Kidney (tissue), 13 donors: ENCODE measurements at regions not wholly inside any gene's neighbourhood (a gene's known extent, or its start where the extent isn't known, plus 50 kb on each side); places are given as distances from the start of the nearest gene placed in this dataset.

Experiments
- DNase-seq, 5 donors: peaks; one replicate each; pipeline ENCODE4 v3.0.0-alpha.2; 2013 to 2020
- FAIRE-seq: peaks from 2 replicates; lab custom pipeline; 2012; peaks lifted over from hg19 to GRCh38; lab: Jason Lieb, UNC
- H3K27ac ChIP-seq, 2 donors: one replicate each; pipeline ENCODE4 v1.7.0; 2013; ENCODE audit warnings: low read depth in 2 of 2, low read length in 2 of 2, inconsistent platforms in 1 of 2
- H3K27me3 ChIP-seq: one replicate; pipeline ENCODE4 v1.7.1; 2013; ENCODE audit warnings: low read length, inconsistent platforms; ENCODE audit not compliant: control insufficient read depth, insufficient read depth
- H3K36me3 ChIP-seq, 3 donors: one replicate each; pipeline versions ENCODE4 v1.7.0 to v1.7.1; 2013; ENCODE audit warnings: low read length in 3 of 3, control low read depth in 1 of 3, inconsistent platforms in 1 of 3; ENCODE audit not compliant: insufficient read depth in 3 of 3, control insufficient read depth in 2 of 3
- H3K4me1 ChIP-seq, 3 donors: one replicate each; pipeline versions ENCODE4 v1.7.0 to v1.7.1; 2013; ENCODE audit warnings: low read length in 3 of 3, inconsistent platforms in 1 of 3, low read depth in 1 of 3; ENCODE audit not compliant: control insufficient read depth in 2 of 3, insufficient read depth in 2 of 3
- H3K4me3 ChIP-seq, 3 donors: one replicate each; pipeline versions ENCODE4 v1.7.0 to v1.8.1; 2013; ENCODE audit warnings: low read length in 3 of 3, control low read depth in 1 of 3, inconsistent platforms in 1 of 3
- H3K9ac ChIP-seq, 3 donors: one replicate each; pipeline versions ENCODE4 v1.7.0 to v1.7.1; 2013; ENCODE audit warnings: low read length in 3 of 3, control low read depth in 1 of 3, inconsistent platforms in 1 of 3
- H3K9me3 ChIP-seq, 3 donors: one replicate each; pipeline versions ENCODE4 v1.7.0 to v1.7.1; 2013; ENCODE audit warnings: low read length in 3 of 3, control low read depth in 1 of 3, inconsistent platforms in 1 of 3; ENCODE audit not compliant: control insufficient read depth in 2 of 3, insufficient read depth in 1 of 3
- intact Hi-C: fragments of 100-400 bp; cut with DNase I; formaldehyde crosslinking; loops from one replicate; pipeline ENCODE4 v1.11.1; 2022
- TF ChIP-seq, protein P1 (sequence below): IDR thresholded peaks from 3 replicates; pipeline ENCODE4 v1.5.1; 2012; ENCODE audit warnings: mild to moderate bottlenecking, moderate library complexity, borderline replicate concordance; ENCODE audit not compliant: insufficient read depth; ENCODE audit errors: extremely low read depth
- donor health status: control.
- donor health status: control.
- donor health status: control.
- donor health status: control.
- donor health status: control.
- donor health status: DM: yes; HTN: yes; CAD: no.
- donor health status: Normal renal cell carcinoma (clear cell type).

- H3K9me3 ChIP-seq, result no peaks in the 10 kb centered on the region
- H3K4me1 ChIP-seq, result no peaks in the 10 kb centered on the region
- TF ChIP-seq, protein P1, sequence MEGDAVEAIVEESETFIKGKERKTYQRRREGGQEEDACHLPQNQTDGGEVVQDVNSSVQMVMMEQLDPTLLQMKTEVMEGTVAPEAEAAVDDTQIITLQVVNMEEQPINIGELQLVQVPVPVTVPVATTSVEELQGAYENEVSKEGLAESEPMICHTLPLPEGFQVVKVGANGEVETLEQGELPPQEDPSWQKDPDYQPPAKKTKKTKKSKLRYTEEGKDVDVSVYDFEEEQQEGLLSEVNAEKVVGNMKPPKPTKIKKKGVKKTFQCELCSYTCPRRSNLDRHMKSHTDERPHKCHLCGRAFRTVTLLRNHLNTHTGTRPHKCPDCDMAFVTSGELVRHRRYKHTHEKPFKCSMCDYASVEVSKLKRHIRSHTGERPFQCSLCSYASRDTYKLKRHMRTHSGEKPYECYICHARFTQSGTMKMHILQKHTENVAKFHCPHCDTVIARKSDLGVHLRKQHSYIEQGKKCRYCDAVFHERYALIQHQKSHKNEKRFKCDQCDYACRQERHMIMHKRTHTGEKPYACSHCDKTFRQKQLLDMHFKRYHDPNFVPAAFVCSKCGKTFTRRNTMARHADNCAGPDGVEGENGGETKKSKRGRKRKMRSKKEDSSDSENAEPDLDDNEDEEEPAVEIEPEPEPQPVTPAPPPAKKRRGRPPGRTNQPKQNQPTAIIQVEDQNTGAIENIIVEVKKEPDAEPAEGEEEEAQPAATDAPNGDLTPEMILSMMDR, result no peak
- H3K9ac ChIP-seq, result no peak overlapping the region
- intact Hi-C loops, result no loop called here
- H3K27me3 ChIP-seq, result no peaks in the 10 kb centered on the region
- no peak for FAIRE-seq
- H3K4me3 ChIP-seq, result no peak overlapping the region
- H3K27ac ChIP-seq, result no peak overlapping the region
- no peak for DNase-seq
- H3K36me3 ChIP-seq, result no peaks in the 10 kb centered on the region
Observed at GRCh38 chr9:126081746-126082145, 244.9 kb upstream of the MVB12B start.

DNA sequence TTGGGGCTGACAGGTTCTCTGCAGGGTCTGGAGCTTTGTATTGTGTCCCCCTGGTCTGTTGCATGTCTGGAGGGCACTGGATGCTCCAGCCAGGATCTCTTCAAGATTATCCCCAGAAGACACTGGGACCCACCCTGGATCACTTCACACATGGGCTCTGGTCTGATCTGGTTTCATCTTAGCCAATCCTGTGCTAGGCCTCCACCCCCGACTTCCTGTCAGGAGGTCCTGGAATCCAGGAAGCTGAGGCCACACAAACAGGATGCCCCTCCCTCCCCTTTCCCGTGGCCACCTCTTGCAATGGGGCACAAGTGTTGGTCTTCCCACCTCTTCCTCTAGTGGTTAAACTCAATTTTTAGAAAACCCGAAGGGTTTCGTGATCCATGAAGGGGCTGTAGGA lies 242.6 kb upstream of the MVB12B start:
- Histone ChIP-seq H3K4me3 (no peak overlapping the region), H3K4me1 (no peaks in the 10 kb centered on the region), H3K9ac (no peak overlapping the region), H3K9me3 (no peaks in the 10 kb centered on the region), H3K27me3 (no peaks in the 10 kb centered on the region), H3K27ac (no peak overlapping the region), H3K36me3 (no peaks in the 10 kb centered on the region)
- TF ChIP-seq, protein P1, result no peak
- DNase-seq (peak in 1 of 5 donors; percentile 18), FAIRE-seq (no peak)
- intact Hi-C loops, result no loop called here

- peak in 1 of 5 donors; percentile 9 for DNase-seq
- no peaks in the 10 kb centered on the region for H3K4me1 ChIP-seq
- H3K9me3 ChIP-seq, result no peaks in the 10 kb centered on the region
- no peaks in the 10 kb centered on the region for H3K27me3 ChIP-seq
- intact Hi-C loops, result no loop called here
- FAIRE-seq, result no peak
- H3K36me3 ChIP-seq, result no peaks in the 10 kb centered on the region
- no peak overlapping the region for H3K9ac ChIP-seq
- no peak overlapping the region for H3K4me3 ChIP-seq
- TF ChIP-seq, protein P1, result no peak
- no peak overlapping the region for H3K27ac ChIP-seq
Observed at GRCh38 chr9:126084696-126085095, 241.9 kb upstream of the MVB12B start.

GRCh38 chr9:126085170-126085569 lies 241.5 kb upstream of the MVB12B start:
- Histone ChIP-seq H3K36me3 (no peaks in the 10 kb centered on the region), H3K4me1 (no peaks in the 10 kb centered on the region), H3K9ac (no peak overlapping the region), H3K4me3 (no peak overlapping the region), H3K9me3 (no peaks in the 10 kb centered on the region), H3K27me3 (no peaks in the 10 kb centered on the region), H3K27ac (no peak overlapping the region)
- no peak for DNase-seq
- intact Hi-C loops, result no loop called here
- TF ChIP-seq, protein P1, result no peak
- FAIRE-seq, result no peak
